Neural progenitor cell (in vitro differentiated cells): ENCODE measurements at regions not wholly inside any gene's neighbourhood (a gene's known extent, or its start where the extent isn't known, plus 50 kb on each side); places are given as distances from the start of the nearest gene placed in this dataset.

ENCODE experiments used
- DNase-seq: peaks from one replicate; pipeline ENCODE4 v3.0.0-alpha.2; 2016; ENCODE audit warnings: low spot score
- H2AFZ ChIP-seq: fragments of 200-600 bp; sonication (generic); replicated peaks from 2 replicates; pipeline ENCODE4 v1.6.1; 2016; ENCODE audit warnings: antibody characterized with exemption
- H3F3A ChIP-seq: fragments of 200-600 bp; sonication (generic); 2 replicates; pipeline ENCODE4 v1.6.1; 2016; ENCODE audit warnings: antibody characterized with exemption, low read depth
- H3K27ac ChIP-seq: fragments of 200-600 bp; sonication (generic); 2 replicates; pipeline ENCODE4 v1.5.1; 2016; ENCODE audit warnings: mild to moderate bottlenecking
- H3K27me3 ChIP-seq: fragments of 200-600 bp; sonication (generic); 2 replicates; pipeline ENCODE4 v1.6.1; 2016; ENCODE audit warnings: mild to moderate bottlenecking, moderate library complexity
- H3K36me3 ChIP-seq: fragments of 200-600 bp; sonication (generic); 2 replicates; pipeline ENCODE4 v1.5.1; 2016
- H3K4me1 ChIP-seq: fragments of 200-600 bp; sonication (generic); 2 replicates; pipeline ENCODE4 v1.6.1; 2016; ENCODE audit warnings: mixed run types
- H3K4me2 ChIP-seq: fragments of 200-600 bp; sonication (generic); 2 replicates; pipeline ENCODE4 v1.6.1; 2016
- H3K4me3 ChIP-seq: fragments of 200-600 bp; sonication (generic); 2 replicates; pipeline ENCODE4 v1.5.1; 2016
- H3K79me2 ChIP-seq: fragments of 200-600 bp; sonication (generic); 2 replicates; pipeline ENCODE4 v1.6.1; 2016; ENCODE audit warnings: low read depth
- H3K9ac ChIP-seq: fragments of 200-600 bp; sonication (generic); 2 replicates; pipeline ENCODE4 v1.6.1; 2016
- H3K9me3 ChIP-seq: fragments of 200-600 bp; sonication (generic); 2 replicates; pipeline ENCODE4 v1.5.1; 2016; ENCODE audit warnings: low read depth
- H4K20me1 ChIP-seq: fragments of 200-600 bp; sonication (generic); 2 replicates; pipeline ENCODE4 v1.6.1; 2016; ENCODE audit warnings: low read depth
- H3K27ac Mint-ChIP-seq: 3 replicates; pipeline ENCODE4 v1.8.0; 2021; ENCODE audit warnings: mixed read lengths
- H3K27me3 Mint-ChIP-seq: 2 replicates; pipeline ENCODE4 v1.8.0; 2022; ENCODE audit warnings: low read depth, mild to moderate bottlenecking, inconsistent platforms, moderate library complexity, mixed read lengths; ENCODE audit not compliant: insufficient read depth
- H3K36me3 Mint-ChIP-seq: 3 replicates; pipeline ENCODE4 v1.8.0; 2021; ENCODE audit warnings: mixed read lengths
- H3K4me1 Mint-ChIP-seq: 3 replicates; pipeline ENCODE4 v1.8.0; 2021; ENCODE audit warnings: mixed read lengths
- H3K4me3 Mint-ChIP-seq: 3 replicates; pipeline ENCODE4 v1.8.0; 2021; ENCODE audit warnings: mild to moderate bottlenecking, moderate library complexity, mixed read lengths
- H3K9me3 Mint-ChIP-seq: 3 replicates; pipeline ENCODE4 v1.8.0; 2020; ENCODE audit warnings: mixed read lengths
- EZH2 ChIP-seq: fragments of 200-600 bp; sonication (generic); IDR thresholded peaks from 2 replicates; pipeline ENCODE4 v1.6.1; 2017; ENCODE audit warnings: antibody characterized with exemption, mild to moderate bottlenecking, moderate library complexity
- EZH2phosphoT487 ChIP-seq: fragments of 200-600 bp; sonication (generic); IDR thresholded peaks from 2 replicates; pipeline ENCODE4 v1.6.1; 2017; ENCODE audit warnings: antibody characterized with exemption
- TF ChIP-seq, protein P1 (sequence below): fragments of 200-600 bp; sonication (generic); IDR thresholded peaks from 2 replicates; pipeline ENCODE4 v1.5.1; 2017; ENCODE audit warnings: antibody characterized with exemption, mild to moderate bottlenecking

DNA sequence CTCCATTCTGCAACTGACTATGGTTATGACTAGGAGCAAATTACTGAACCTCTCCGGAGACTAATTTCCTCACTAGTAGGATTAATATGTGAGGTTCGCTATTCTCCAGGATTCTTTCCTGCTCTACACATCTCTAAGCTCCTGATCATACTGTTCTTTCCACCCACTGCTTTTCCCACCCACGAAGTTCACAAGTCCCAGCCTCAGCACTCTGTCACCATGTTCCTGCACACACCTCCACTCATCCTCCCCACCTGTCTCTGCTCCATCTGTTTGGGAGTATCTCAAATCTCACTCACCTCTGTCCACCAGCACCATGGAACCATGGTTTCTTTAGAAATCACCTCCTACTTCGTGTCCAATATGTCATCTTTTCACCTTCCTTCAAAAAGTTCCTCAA is 185.3 kb downstream of the LRATD1 start:
- peaks cover under 1% of the 10 kb centered on the region for H3K27me3 Mint-ChIP-seq
- Histone ChIP-seq H3K4me1 (no peaks in the 10 kb centered on the region), H3K4me2 (no peak overlapping the region)

DNA sequence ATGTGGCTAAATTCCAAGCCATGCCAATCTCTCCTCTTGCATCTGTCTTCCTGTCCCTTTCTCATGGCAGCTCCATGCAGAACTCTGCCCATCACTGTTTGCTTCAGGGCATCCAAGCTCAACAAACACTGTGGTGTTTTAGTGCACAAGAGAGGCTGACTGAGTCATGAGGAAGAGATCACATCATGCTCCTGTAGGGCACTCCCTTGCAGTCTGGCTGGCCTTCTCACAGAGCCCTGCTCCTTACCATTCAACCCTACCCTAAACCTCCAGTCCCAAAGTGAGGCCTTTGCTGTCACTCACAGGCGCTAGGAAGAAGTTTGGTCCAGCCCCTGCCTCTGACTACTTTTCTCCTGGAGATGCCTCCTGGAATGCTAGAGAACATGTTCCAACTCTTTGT is 194.0 kb downstream of the LRATD1 start:
- no peak overlapping the region for H2AFZ ChIP-seq
- H3K27me3 ChIP-seq, result no peaks in the 10 kb centered on the region
- no peak overlapping the region for H3K4me2 ChIP-seq
- no peaks in the 10 kb centered on the region for H3K79me2 ChIP-seq
- no peak overlapping the region for H3K27ac ChIP-seq
- H4K20me1 ChIP-seq, result no peaks in the 10 kb centered on the region
- H3K4me1 ChIP-seq, result no peaks in the 10 kb centered on the region
- no peaks in the 10 kb centered on the region for H3K9me3 ChIP-seq
- TF ChIP-seq, protein P1, sequence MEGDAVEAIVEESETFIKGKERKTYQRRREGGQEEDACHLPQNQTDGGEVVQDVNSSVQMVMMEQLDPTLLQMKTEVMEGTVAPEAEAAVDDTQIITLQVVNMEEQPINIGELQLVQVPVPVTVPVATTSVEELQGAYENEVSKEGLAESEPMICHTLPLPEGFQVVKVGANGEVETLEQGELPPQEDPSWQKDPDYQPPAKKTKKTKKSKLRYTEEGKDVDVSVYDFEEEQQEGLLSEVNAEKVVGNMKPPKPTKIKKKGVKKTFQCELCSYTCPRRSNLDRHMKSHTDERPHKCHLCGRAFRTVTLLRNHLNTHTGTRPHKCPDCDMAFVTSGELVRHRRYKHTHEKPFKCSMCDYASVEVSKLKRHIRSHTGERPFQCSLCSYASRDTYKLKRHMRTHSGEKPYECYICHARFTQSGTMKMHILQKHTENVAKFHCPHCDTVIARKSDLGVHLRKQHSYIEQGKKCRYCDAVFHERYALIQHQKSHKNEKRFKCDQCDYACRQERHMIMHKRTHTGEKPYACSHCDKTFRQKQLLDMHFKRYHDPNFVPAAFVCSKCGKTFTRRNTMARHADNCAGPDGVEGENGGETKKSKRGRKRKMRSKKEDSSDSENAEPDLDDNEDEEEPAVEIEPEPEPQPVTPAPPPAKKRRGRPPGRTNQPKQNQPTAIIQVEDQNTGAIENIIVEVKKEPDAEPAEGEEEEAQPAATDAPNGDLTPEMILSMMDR, result no peak
- no peak for TF ChIP-seq EZH2
- TF ChIP-seq EZH2phosphoT487, result no peak
- Mint-ChIP-seq H3K4me3 (no peak overlapping the region), H3K36me3 (no peaks in the 10 kb centered on the region), H3K9me3 (no peaks in the 10 kb centered on the region), H3K27ac (no peak overlapping the region), H3K4me1 (no peaks in the 10 kb centered on the region), H3K27me3 (no peaks in the 10 kb centered on the region)
- H3K36me3 ChIP-seq, result no peaks in the 10 kb centered on the region
- H3K4me3 ChIP-seq, result no peak overlapping the region
- no peak for DNase-seq
- H3F3A ChIP-seq, result no peaks in the 10 kb centered on the region
- H3K9ac ChIP-seq, result no peak overlapping the region

More for the DNA sequence above, 185.3 kb downstream of the LRATD1 start:
- Histone ChIP-seq H3K27me3 (no peaks in the 10 kb centered on the region), H3K9me3 (no peaks in the 10 kb centered on the region), H3K9ac (no peak overlapping the region), H3K36me3 (no peaks in the 10 kb centered on the region), H3K4me3 (no peak overlapping the region), H3F3A (no peaks in the 10 kb centered on the region), H3K79me2 (no peaks in the 10 kb centered on the region), H3K27ac (no peak overlapping the region), H2AFZ (no peak overlapping the region), H4K20me1 (no peaks in the 10 kb centered on the region)
- Mint-ChIP-seq H3K4me1 (no peaks in the 10 kb centered on the region), H3K27ac (no peak overlapping the region), H3K4me3 (no peak overlapping the region), H3K9me3 (peaks cover 4% of the 10 kb centered on the region), H3K36me3 (no peaks in the 10 kb centered on the region)
- DNase-seq, result no peak
- TF ChIP-seq, protein P1, result no peak
- TF ChIP-seq EZH2 (no peak), EZH2phosphoT487 (no peak)

- H3F3A ChIP-seq, result no peaks in the 10 kb centered on the region
- Mint-ChIP-seq H3K27me3 (no peaks in the 10 kb centered on the region), H3K4me3 (no peak overlapping the region), H3K27ac (no peak overlapping the region), H3K36me3 (no peaks in the 10 kb centered on the region), H3K9me3 (no peaks in the 10 kb centered on the region), H3K4me1 (no peaks in the 10 kb centered on the region)
- H3K9ac ChIP-seq, result no peak overlapping the region
- no peaks in the 10 kb centered on the region for H4K20me1 ChIP-seq
- no peaks in the 10 kb centered on the region for H3K36me3 ChIP-seq
- H3K27me3 ChIP-seq, result no peaks in the 10 kb centered on the region
- H3K4me1 ChIP-seq, result no peaks in the 10 kb centered on the region
- no peak for DNase-seq
- H3K4me2 ChIP-seq, result no peak overlapping the region
- TF ChIP-seq EZH2phosphoT487, result no peak
- TF ChIP-seq, protein P1, result no peak
- TF ChIP-seq EZH2, result no peak
- no peak overlapping the region for H3K27ac ChIP-seq
- H3K4me3 ChIP-seq, result no peak overlapping the region
- H2AFZ ChIP-seq, result no peak overlapping the region
- H3K79me2 ChIP-seq, result no peaks in the 10 kb centered on the region
- H3K9me3 ChIP-seq, result no peaks in the 10 kb centered on the region
Observed at GRCh38 chr2:14827226-14828023, 194.9 kb downstream of the LRATD1 start.
